Omental fat pad (tissue), 3 donors: ENCODE measurements at regions not wholly inside any gene's neighbourhood (a gene's known extent, or its start where the extent isn't known, plus 50 kb on each side); places are given as distances from the start of the nearest gene placed in this dataset.

Experiments used
- ATAC-seq: fragments of 150-250 bp; one replicate; pipeline ENCODE4 v1.9.1; 2016; ENCODE audit warnings: mild to moderate bottlenecking, moderate library complexity; ENCODE audit not compliant: low FRiP score
- DNase-seq: peaks from one replicate; pipeline ENCODE4 v3.0.0-alpha.2; 2019; ENCODE audit warnings: low spot score
- TF ChIP-seq, protein P1 (sequence below), 3 donors: fragments of 450-650 bp; IDR thresholded peaks; one replicate each; pipeline ENCODE4 v1.5.1; 2016 to 2017; ENCODE audit warnings: antibody characterized with exemption in 3 of 3, mild to moderate bottlenecking in 3 of 3, moderate library complexity in 2 of 3

DNA sequence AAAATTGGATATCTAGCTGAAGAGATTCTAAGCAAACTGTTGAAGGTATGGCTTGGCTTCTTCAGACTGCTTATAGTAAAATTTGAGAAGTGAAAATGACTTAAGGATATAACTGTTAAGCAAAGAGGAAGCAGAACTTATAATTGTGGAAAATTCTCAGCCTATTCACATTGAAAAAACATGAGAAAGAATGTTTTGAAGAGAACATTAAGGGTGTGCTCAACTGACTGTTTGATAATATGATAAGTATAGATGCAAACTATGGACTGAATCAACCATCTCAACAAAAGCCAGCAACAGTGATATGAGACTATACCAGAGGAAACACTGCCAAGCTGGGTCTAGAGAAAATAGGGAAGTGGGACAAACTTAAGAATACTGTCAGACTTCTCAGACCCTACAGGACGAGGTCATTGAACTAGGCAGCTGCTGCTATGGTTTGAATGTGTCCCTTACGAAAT is 133.1 kb upstream of the PPP1R3A start:
- TF ChIP-seq, protein P1, sequence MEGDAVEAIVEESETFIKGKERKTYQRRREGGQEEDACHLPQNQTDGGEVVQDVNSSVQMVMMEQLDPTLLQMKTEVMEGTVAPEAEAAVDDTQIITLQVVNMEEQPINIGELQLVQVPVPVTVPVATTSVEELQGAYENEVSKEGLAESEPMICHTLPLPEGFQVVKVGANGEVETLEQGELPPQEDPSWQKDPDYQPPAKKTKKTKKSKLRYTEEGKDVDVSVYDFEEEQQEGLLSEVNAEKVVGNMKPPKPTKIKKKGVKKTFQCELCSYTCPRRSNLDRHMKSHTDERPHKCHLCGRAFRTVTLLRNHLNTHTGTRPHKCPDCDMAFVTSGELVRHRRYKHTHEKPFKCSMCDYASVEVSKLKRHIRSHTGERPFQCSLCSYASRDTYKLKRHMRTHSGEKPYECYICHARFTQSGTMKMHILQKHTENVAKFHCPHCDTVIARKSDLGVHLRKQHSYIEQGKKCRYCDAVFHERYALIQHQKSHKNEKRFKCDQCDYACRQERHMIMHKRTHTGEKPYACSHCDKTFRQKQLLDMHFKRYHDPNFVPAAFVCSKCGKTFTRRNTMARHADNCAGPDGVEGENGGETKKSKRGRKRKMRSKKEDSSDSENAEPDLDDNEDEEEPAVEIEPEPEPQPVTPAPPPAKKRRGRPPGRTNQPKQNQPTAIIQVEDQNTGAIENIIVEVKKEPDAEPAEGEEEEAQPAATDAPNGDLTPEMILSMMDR (IDR thresholded peaks at IDR 0.05): no peak
- DNase-seq (no peak), ATAC-seq (no peak)

GRCh38 chr7:114050571-114050970 is 131.8 kb upstream of the PPP1R3A start:
- TF ChIP-seq, protein P1 (IDR thresholded peaks at IDR 0.05): no peak
- no peak for DNase-seq
- no peak for ATAC-seq

DNA sequence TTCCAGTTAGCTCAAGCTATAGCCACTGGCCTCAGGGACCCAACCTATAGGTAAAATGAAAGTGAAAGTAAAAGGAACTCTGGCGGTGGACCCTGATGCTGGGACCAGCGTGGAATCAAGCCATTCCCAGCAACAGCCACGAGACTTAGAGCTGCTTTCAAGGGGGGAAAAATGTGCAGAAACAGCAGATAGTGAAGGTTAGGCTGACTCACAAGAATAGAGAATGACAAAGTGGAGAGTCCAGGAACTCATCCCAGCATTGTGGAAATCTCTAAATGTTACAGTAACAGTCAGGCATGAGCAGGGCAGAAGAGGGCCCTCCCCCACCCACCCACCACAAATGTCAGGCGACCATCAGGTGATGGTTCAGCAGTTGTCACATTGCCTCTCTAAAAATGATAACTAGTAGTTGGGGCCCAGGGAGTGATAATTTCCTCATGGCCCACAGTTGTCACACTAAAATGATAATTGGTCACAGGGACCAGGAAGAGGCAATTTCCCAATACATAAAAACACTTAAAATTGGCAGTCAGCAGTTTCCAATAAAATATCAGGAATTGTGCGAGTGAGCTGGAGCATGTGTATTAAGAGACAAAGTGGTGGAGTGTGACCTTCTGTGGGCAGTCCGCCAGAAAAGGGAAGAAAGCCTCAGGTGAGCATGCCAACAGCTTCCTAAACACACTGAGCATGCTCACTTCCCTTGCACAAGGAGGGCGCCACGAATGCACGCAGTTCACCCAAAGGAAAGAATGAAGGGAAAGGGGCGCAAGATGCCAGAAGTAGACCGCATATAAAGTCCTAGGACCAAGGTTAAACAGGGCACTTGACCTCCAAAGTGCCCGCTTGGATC is 129.8 kb upstream of the PPP1R3A start:
- TF ChIP-seq, protein P1 (IDR thresholded peaks at IDR 0.05): no peak
- peak; percentile 43 for ATAC-seq
- no peak for DNase-seq

- TF ChIP-seq, protein P1 (IDR thresholded peaks at IDR 0.05): no peak
- ATAC-seq: peak; percentile 50
- no peak for DNase-seq
Observed at GRCh38 chr7:114047889-114048288, 129.1 kb upstream of the PPP1R3A start.

GRCh38 chr7:114033475-114033874 is 114.7 kb upstream of the PPP1R3A start:
- ATAC-seq: no peak
- TF ChIP-seq, protein P1 (IDR thresholded peaks at IDR 0.05): no peak
- no peak for DNase-seq

DNA sequence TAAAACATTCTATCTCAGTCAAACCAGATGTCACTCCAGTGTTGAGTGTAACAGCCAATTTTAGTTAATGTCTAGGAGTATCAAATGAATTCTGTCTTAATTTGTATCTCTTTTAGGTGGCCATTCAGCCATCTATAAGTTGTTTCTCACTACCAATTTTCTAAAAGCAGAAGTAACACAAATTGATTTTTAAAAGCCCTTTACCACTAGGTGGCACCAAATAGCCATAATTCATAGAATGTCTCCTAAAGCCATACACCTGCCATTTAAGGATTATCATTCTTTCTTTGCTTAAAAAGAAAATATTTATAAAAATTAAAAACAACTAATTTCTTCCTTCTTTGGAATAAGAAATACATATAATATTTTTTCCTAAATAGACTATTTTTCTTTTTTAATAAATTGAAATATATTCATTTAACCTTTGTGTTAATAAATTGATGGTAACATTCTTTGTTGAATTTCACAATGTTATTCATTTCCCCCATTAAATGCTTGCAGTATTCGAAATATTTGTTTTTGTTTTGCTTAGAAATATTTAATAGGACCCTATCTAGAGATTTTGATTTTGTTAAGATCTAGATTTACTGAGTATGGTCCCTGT is 107.8 kb upstream of the PPP1R3A start:
- TF ChIP-seq, protein P1 (IDR thresholded peaks at IDR 0.05): no peak
- DNase-seq: no peak
- ATAC-seq: no peak
